ENCODE measurements at regions not wholly inside any gene's neighbourhood (a gene's known extent, or its start where the extent isn't known, plus 50 kb on each side); places are given as distances from the start of the nearest gene placed in this dataset.

DNA sequence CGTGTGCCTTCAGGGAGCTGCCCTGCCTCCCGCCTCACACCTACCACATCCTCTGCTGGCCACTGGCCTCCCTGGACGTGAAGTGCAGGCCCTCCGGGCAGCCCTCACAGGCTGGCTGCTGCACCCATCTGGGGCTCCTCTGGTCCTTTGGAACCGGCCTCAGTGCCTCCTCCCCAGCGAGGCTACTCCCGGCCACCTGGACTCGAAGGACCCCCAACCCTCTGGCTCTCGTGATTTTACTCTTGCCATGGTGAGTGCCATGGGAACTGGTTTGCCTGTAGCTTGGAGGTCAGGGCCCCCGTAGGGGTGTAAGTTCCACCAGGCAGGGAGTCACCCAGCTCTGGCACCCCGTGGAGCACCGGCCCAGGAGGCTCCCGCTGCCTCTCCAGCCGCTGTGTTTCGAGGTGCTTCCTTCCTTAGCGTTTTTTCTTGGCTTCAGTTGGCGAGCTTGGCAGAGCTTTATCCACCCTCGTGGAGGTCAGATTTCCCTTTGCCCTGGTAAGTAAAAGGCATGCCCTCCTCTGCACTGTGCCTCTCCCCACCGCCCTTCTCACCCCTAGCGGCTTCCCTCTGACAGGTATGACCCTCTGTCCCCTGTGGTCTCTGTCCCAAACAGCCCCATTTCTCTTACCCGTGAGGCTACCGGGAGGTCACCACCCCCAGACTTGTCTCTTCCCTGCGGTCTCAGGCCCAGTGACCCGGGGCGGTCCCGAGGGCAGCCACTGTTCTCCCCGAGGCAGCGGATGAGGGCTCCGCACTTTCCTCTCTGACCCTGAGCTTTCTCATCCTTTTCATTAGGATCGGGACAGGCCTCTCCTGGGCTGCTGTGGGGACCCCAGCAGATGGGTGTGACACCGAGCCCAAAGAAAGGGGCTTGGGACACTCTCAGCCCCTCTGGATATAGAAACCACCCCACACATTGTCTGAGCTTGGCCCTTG is 203.1 kb upstream of the C14orf180 start:
- Histone ChIP-seq H3K36me3 (no peaks in the 10 kb centered on the region), H3K4me1 (no peaks in the 10 kb centered on the region), H3K27ac (no peak overlapping the region), H3K9me3 (peaks cover 0 to 24% (median 20%) of the 10 kb centered on the region in 4 donors), H3K4me3 (no peak overlapping the region), H3K27me3 (peaks cover 0 to 43% (median 4%) of the 10 kb centered on the region in 3 donors)
- WGBS, 5 donors: 76 to 83% (median 82%) methylated on average over 29 to 31 of the region's 31 CpGs
- TF ChIP-seq EP300 (IDR thresholded peaks at IDR 0.05): no peak
- TF ChIP-seq POLR2A (IDR thresholded peaks at IDR 0.05): no peak
- TF ChIP-seq, protein P1, sequence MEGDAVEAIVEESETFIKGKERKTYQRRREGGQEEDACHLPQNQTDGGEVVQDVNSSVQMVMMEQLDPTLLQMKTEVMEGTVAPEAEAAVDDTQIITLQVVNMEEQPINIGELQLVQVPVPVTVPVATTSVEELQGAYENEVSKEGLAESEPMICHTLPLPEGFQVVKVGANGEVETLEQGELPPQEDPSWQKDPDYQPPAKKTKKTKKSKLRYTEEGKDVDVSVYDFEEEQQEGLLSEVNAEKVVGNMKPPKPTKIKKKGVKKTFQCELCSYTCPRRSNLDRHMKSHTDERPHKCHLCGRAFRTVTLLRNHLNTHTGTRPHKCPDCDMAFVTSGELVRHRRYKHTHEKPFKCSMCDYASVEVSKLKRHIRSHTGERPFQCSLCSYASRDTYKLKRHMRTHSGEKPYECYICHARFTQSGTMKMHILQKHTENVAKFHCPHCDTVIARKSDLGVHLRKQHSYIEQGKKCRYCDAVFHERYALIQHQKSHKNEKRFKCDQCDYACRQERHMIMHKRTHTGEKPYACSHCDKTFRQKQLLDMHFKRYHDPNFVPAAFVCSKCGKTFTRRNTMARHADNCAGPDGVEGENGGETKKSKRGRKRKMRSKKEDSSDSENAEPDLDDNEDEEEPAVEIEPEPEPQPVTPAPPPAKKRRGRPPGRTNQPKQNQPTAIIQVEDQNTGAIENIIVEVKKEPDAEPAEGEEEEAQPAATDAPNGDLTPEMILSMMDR (IDR thresholded peaks at IDR 0.05): no peak
- no peak for TF ChIP-seq POLR2AphosphoS5 (IDR thresholded peaks at IDR 0.05)
- intact Hi-C loops (cut with DNase I; ENCODE audit: low total_unique reads): no loop called here
- no peak for DNase-seq

DNA sequence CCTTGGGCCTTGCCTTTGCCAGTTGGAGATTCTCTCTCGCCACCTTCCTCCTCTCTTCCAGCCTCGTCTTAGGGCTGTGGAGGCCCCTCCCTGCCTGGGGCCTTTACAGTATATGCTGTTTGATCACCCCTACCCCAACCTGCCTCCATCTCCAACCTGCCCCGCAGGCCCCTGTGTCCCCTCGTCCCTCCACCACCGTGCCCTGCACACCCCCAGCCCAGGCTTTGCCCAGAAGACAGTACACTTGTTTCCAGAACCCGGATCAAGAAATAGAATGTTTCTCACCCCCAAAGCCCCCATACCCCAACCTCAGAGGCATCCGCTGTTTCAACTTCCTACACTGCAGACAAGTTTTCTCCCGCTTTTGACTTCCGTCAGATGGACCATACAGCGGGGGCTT is 202.3 kb upstream of the C14orf180 start:
- Histone ChIP-seq H3K9me3 (peaks cover 0 to 24% (median 20%) of the 10 kb centered on the region in 4 donors), H3K27me3 (peaks cover 0 to 43% (median 4%) of the 10 kb centered on the region in 3 donors), H3K4me3 (no peak overlapping the region), H3K27ac (no peak overlapping the region), H3K36me3 (no peaks in the 10 kb centered on the region), H3K4me1 (no peaks in the 10 kb centered on the region)
- WGBS, 5 donors: 84 to 87% (median 85%) methylated on average over 9 to 10 of the region's 10 CpGs
- no peak for DNase-seq
- no peak for TF ChIP-seq POLR2A (IDR thresholded peaks at IDR 0.05)
- TF ChIP-seq, protein P1 (IDR thresholded peaks at IDR 0.05): no peak
- no peak for TF ChIP-seq POLR2AphosphoS5 (IDR thresholded peaks at IDR 0.05)
- TF ChIP-seq EP300 (IDR thresholded peaks at IDR 0.05): no peak
- intact Hi-C loops (cut with DNase I; ENCODE audit: low total_unique reads): no loop called here

DNA sequence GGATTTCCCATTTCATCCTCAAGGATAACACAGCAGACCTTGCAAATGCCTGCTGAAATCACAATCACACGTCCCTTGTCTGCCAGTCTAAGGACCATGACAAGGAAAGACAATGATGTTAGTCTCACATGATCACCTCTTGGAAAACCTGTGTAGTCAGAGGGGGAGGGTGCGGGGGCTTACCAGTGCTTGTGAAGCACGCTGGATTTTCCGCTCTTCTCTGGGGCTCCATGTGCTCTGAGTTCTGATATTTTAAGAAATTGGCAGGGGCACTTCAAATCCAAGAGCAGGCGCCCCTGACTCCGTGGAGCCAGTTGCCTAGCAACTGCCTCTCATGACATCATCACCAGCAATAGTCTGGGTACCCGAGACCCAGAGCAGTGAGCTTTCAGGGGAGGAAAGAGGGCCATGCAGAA is 200.9 kb upstream of the C14orf180 start:
- H3K36me3 ChIP-seq: no peaks in the 10 kb centered on the region
- H3K27me3 ChIP-seq: peaks cover 0 to 46% (median 5%) of the 10 kb centered on the region in 3 donors
- peaks cover 0 to 4% (median 0%) of the 10 kb centered on the region in 4 donors for H3K4me1 ChIP-seq
- WGBS, 5 donors: 48 to 69% (median 61%) methylated on average over 5 to 7 of the region's 7 CpGs
- no peak overlapping the region for H3K4me3 ChIP-seq
- no peak for DNase-seq
- H3K27ac ChIP-seq: no peak overlapping the region
- H3K9me3 ChIP-seq: peaks cover 0 to 24% (median 20%) of the 10 kb centered on the region in 4 donors
- TF ChIP-seq EP300 (IDR thresholded peaks at IDR 0.05): no peak
- TF ChIP-seq POLR2AphosphoS5 (IDR thresholded peaks at IDR 0.05): no peak
- no peak for TF ChIP-seq POLR2A (IDR thresholded peaks at IDR 0.05)
- TF ChIP-seq, protein P1 (IDR thresholded peaks at IDR 0.05): no peak
- intact Hi-C loops (cut with DNase I; ENCODE audit: low total_unique reads): no loop called here

GRCh38 chr14:104382361-104383087 is 197.0 kb upstream of the C14orf180 start:
- intact Hi-C loops (cut with DNase I; ENCODE audit: low total_unique reads): no loop called here
- Histone ChIP-seq H3K27ac (no peak overlapping the region), H3K27me3 (peaks cover 0 to 43% (median 8%) of the 10 kb centered on the region in 3 donors), H3K4me3 (no peak overlapping the region), H3K9me3 (peaks cover 0 to 24% (median 20%) of the 10 kb centered on the region in 4 donors), H3K36me3 (no peaks in the 10 kb centered on the region), H3K4me1 (peaks cover 0 to 8% (median 0%) of the 10 kb centered on the region in 4 donors)
- DNase-seq: no peak
- TF ChIP-seq, protein P1 (IDR thresholded peaks at IDR 0.05): no peak
- no peak for TF ChIP-seq POLR2AphosphoS5 (IDR thresholded peaks at IDR 0.05)
- TF ChIP-seq POLR2A (IDR thresholded peaks at IDR 0.05): no peak
- TF ChIP-seq EP300 (IDR thresholded peaks at IDR 0.05): no peak
- 84 to 89% (median 87%) methylated on average over 12 to 20 of the region's 20 CpGs for WGBS, 5 donors
